Cardiac septum (tissue), 1 donor: ENCODE measurements at regions not wholly inside any gene's neighbourhood (a gene's known extent, or its start where the extent isn't known, plus 50 kb on each side); places are given as distances from the start of the nearest gene placed in this dataset.
"Not testable (repeated sequence)": the region's sequence is repeated elsewhere in the genome, so short reads cannot be mapped to it uniquely, and the experiment has no call there.

Experiments
- DNase-seq: peaks from one replicate; pipeline ENCODE4 v3.0.0-alpha.2; 2020; ENCODE audit warnings: low spot score
- intact Hi-C: fragments of 100-400 bp; cut with DNase I; formaldehyde crosslinking; loops from one replicate; pipeline ENCODE4 v1.14.0; 2022
- donor health status: DM: no; HTN: no; CAD: no.

DNA sequence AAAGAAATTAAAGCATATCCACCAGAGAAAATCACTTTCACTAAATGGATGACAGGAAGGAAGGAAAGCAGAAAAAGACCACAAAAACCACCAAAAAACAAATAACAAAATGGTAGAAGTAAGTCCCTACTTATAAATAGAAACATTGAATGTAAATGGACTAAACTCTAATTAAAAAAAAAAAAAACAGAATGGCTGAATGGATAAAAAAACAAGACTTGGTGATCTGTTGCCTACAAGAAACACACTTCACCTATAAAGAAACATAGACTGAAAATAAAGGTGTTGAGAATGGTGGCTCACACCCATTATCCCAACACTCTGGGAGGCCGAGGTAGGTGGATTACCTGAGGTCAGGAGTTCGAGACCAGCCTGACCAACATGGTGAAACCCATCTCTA, 122.9 kb downstream of the HMHB1 start:
- no peak for DNase-seq
- intact Hi-C loops = no loop called here

DNA sequence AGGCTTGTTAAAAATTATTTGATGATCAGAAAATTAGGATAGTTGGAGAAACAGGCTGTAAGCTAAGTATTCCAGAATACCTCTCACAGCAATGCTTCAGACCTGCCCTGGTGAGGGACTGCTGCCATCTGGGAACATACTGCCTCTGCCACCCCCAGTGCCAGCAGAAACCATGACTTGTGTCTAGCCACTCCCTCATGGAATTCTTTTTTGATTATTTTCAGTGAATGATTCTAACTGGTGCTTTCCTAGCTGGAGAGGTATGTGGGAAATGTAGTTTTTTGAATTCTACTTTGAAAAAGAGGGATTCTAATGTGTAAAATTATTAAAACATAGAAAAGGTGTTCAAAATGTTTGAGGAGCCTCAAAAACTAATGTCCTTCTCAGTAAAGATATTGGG, 126.3 kb downstream of the HMHB1 start:
- intact Hi-C loops = no loop called here
- no peak for DNase-seq

DNA sequence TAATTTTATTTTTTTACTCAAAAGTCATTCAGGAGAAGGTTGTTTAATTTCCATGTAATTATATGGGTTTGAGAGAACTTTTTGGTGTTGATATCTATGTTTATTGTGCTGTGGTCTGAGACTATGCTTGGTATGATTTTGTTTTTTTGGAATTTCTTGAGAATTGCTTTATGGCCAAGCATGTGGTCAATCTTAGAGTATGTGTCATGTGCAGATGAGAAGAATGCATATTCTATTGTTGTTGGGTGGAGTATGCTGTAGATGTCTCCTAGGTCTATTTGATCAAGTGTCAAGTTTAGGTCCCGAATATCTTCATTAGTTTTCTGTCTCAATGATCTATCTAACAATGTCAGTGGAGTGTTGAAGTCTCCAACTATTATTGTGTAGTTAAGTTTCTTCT, 134.9 kb downstream of the HMHB1 start:
- no peak for DNase-seq
- intact Hi-C loops = no loop called here

DNA sequence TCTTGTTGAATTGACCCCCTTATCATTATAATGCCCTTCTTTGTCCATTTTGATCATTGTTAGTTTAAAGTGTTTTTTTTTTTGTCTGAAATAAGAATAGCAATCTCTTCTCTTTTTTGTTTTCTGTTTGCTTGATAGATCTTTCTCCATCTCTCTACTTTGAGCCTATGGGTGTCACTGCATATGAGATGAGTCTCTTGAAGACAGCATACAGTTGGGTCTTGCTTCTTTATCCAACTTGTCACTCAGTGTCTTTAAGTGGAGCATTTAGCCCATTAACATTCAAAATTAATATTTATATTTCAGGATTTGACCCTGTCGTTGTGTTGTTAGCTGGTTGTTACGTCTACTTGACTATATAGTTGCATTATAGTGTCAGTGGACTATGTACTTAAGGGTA, 135.4 kb downstream of the HMHB1 start:
- no peak for DNase-seq
- intact Hi-C loops = no loop called here

DNA sequence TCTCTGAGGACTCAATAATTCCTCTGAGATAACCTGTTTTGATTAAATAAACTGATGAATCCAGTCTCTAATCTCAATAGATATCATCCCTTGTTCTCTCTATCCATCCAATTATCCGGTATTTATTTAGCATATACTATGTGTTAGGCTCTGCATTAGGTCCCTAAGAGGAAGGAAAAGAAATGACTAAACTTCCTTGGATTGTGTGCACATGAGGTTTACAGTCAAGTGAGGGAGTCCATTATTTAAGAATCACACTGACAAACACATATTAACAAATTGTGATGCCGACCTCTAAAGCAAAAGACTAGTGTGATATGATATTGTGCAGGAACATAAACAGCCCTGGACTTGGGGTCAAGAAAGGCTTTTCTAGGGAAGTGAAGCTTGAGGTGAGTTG, 140.8 kb downstream of the HMHB1 start:
- no peak for DNase-seq
- intact Hi-C loops = no loop called here

DNA sequence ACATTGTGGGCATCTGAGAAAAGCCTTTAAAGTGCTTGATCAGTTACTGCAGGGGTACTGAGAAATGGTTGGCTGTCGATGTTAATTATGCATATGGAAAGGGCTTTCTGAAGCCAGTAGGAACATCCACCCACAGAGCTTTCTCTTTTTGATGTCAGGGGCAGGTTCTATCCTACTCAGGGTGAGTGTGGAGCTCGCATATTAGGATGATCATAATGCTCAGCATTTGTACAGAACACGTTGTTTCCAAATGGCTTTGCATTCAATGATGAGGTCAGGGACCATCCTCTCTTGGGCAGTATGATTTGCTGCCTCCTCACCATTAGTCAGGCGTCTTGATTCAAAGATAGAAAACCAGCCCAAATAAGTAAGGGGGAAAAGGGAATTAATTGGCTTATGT, 141.9 kb downstream of the HMHB1 start:
- DNase-seq = no peak
- intact Hi-C loops = no loop called here

DNA sequence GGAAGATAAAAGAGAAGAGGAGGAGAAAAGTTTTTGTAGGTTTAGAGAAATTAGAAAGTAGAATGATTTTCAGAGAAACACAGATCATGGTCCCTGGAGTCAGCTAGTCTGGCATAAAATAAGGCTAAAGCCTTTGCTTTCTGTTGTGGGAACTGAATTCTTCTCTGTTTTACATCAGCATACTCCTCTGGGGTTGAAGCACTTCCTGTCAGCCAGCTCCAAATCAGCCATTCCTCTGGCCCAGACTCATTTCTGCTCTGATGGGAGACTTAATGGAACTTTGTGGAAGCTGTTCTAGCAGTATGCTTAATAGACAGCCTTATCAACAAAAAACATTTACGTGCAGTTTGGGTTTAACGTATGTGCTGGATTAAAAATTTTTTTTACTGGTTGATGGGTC, 143.2 kb downstream of the HMHB1 start:
- DNase-seq = no peak
- intact Hi-C loops = no loop called here

DNA sequence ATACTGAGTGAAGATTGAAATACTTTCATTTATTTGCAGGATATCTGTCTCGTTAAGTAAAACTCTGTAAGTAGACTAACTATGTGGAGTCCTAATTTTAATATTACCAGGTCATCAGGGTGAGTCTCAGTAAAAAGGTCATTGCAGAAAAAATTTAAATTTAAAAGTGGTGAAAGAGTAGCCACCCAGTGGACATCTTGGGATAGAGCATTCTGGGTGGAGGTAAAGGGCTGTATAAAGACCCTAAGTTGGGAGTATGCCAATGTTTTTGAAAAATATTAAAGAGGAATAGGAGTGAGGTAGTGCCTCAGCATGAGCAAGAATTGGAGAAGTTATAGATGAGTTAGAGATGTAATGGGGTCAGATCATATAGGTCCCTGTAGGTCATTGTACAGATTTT, 145.5 kb downstream of the HMHB1 start:
- no peak for DNase-seq
- intact Hi-C loops = no loop called here

DNA sequence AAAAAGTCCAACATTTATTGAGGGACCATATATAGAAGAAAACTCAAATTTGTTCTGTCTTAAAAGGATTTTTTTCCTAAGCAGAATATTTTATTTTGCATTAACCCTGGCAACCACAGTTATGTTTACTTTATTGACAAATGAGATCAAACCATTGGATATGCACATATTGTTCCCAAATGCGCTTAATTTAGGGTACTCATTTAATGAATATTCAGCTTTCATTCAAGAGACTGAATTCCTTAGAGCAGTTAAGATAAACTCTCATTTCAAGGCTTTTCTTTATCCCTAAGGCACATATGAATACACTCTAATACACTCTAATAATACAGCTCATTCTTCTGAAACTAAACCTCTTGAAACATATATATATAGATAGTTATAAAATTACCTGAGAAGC, 150.2 kb downstream of the HMHB1 start:
- no peak for DNase-seq
- intact Hi-C loops = loop anchor here (10.0 kb wide), 1 partner anchor 1037 kb away; no protein-coding TSS in a partner anchor

DNA sequence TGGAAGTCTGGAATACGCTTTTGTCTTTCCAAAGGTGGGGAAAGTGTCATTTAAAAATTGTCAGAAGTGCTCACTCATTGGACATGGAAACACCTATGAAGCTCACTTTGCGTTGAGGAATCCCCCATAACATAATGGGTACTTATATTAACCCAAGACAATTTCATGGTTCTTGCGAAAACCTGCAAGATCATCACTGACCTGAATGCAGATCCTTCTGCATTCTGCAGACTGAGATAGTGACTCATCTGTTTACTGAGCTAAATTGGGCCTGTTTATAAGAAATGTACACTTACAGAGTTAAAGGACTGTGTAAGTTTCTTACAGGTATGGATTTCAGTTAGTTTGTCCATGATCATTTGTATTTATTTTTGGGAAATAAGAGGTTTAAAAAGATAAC, 153.0 kb downstream of the HMHB1 start:
- intact Hi-C loops = loop anchor here (10.0 kb wide), 1 partner anchor 1040 kb away; no protein-coding TSS in a partner anchor
- DNase-seq = no peak

DNA sequence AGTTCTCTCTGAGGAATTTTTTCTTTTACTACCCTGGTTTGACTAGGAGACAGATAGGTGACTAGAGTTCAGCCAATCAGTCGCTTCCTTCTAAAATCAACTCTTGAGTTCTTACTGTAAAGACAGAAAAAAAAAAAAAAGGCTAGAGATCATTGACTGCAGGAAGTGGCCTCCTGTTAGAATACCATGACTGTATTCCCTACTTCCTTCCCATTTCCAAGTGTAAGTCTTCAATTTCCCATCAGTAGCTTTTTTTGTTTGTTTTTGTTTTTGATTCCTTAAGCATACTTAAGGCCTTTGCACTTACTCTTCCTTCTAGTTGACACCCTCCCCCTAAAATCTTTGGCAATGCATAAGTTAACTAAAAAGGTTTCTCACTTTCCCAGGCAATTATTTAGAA, 154.3 kb downstream of the HMHB1 start:
- intact Hi-C loops = loop anchor here (10.0 kb wide), 1 partner anchor 1041 kb away; no protein-coding TSS in a partner anchor
- no peak for DNase-seq

DNA sequence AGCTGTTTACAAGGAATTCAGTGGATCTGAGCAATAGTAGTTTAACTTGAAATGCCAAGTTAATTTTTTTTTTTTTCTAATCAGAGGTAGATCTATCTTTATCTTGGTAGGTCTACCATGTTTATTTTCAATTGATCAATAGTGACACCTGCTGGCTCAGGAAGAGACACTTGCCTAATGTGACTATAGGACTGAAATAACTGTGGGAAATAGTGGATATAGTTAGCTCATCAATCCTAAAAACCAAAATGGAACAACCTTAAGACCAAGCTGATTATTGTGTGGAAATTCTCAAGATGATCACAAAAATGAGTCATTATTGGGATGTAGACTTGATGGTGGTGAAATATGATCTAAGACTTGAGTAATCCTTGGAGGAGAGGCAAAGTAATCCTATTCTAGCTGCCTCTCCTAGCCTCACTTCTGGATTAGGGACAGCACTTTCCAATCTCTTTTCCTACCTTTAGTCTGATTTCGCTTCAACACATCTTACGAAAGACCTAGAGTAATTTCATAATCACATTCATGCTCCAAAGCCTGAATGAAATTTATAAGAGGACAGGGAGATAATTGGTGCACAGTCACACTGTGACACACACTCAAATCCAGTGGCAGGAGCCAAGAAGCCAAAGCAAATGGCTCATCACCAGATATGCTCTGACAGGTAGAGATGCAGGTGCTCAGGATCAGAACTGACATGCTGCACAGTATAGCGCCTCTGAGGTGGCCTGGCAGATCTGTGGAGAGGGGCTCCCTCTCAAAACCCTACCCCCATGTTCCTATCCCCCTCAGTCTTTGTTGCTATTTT, 156.3 kb downstream of the HMHB1 start:
- no peak for DNase-seq
- intact Hi-C loops = loop anchor here (10.0 kb wide), 1 partner anchor 1043 kb away; no protein-coding TSS in a partner anchor

DNA sequence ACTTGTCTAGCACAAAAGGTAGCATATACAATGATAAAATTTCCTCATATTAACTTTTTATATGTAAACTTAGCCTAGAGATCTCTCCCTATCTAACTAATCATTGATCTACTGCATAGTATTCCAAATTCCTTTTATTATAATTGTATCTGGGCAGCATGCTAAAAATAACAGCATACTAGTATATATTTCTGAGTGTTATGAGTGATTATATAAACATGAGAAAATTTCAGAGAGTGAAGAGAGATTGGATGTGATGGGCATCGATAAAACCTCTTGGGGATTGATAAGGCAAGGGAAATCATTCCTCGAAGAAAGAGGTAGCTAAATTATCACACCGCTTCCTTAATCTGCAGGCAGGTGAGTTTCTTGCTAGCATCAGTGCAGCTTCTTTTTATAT, 158.2 kb downstream of the HMHB1 start:
- intact Hi-C loops = no loop called here
- no peak for DNase-seq

DNA sequence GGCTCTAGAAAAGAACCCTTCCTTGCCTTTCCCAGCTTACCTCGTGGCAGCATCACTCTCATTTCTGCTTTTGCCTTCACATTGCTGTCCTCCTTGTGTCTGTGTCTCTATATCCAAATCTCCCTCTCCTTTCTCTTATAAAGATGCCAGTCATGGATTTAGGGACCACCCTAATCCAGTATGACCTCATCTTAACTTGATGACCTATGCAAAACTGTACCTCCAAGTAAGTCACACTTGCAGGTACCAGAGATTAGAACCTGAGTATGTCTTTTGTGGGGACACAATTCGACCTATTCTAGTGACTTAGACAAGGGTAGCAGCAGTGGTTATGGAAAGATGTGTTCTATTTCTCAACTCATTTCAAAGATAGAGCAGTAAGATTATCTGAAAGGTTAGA, 160.1 kb downstream of the HMHB1 start:
- no peak for DNase-seq
- intact Hi-C loops = no loop called here

DNA sequence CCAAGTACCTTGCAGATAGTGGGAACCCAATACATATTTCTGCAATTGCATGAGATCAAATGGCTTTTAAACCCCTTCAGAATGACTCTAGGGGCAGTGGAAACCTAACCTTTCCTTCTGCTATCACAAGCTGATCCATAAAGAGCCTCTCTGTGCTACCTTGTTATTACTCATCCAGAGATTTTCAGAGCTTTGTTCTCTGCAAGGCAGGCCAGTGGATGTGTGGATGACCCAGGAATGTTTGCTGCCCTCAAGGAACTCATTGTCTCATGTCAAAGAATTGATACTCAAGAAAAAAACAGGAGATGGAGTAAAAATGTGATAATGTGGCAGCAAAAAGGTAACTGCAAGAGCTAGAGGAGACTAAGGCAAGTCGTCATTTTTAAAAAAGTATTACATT, 164.1 kb downstream of the HMHB1 start:
- intact Hi-C loops = no loop called here
- no peak for DNase-seq

DNA sequence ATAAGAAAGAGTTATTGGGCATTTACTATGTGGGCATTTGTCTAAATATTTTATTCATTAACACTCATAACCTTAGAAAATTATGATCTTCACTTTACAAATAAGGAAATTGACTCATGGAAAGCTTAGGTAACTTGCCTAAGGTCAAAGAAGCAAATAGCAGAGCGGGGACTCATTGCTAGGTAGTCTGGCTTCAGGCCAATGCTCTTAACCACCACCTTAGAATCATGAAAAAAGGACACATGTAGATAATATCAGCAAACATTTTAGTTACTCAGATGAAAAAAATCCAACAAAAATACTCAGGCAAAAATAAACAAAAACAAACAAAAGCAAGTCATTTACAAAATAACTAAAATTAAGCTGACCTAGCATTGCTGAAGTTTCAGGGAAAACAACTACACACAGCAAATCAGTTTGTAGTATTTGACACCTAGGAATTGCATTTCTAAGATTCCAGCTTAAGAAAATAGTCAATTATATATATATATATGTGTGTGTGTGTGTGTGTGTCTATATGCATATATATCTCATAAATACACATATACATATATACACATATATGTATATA, 166.0 kb downstream of the HMHB1 start:
- no peak for DNase-seq
- intact Hi-C loops = no loop called here

DNA sequence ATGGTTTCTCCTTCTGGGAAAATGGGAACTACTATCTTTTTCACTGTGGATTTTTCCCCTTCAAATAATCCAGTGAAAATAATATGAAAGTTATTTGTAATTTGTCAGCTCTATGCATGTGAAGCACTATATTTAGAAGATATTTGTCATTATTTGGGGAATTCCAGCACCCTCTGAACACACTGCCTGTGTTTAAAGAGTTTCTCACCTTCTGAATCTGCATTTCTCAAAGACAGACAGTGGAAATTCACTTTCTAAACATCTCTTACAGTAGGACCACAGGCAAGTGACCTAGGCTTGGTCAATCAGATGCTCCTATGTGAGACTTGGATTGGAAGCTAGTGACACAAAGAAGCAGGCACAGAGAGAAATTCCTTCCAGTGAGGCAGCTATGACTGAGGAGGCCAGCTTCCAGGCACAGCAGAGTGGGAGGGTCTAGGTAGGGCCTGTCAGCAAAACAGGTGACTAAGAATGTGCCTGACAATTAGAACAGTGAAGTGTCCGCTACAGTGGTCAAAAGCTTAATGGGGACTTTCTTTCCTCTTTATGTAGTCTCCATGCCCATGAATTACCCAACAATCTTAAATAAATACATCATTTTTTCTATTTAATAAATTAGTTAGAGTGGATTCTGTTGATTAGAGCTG, 167.2 kb downstream of the HMHB1 start:
- DNase-seq = no peak
- intact Hi-C loops = no loop called here

DNA sequence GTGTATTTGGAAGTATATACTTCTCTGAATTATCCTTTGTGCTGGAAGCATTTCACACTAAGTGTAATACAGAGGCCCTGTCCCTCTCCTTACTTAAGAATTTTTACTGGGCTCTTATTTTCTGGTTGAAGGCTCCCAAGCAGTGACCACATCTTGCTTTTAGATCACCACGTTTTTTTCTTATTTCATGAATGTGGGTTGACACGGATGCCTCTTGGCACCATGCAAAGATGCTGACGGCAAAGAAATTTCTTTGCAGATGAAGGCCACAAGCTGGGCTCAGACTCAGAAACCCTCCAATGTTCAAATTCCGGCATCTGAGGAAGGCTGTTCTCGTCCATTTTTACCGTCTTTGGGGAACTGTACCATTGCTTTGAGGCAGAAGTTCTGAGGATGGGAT, 168.5 kb downstream of the HMHB1 start:
- no peak for DNase-seq

DNA sequence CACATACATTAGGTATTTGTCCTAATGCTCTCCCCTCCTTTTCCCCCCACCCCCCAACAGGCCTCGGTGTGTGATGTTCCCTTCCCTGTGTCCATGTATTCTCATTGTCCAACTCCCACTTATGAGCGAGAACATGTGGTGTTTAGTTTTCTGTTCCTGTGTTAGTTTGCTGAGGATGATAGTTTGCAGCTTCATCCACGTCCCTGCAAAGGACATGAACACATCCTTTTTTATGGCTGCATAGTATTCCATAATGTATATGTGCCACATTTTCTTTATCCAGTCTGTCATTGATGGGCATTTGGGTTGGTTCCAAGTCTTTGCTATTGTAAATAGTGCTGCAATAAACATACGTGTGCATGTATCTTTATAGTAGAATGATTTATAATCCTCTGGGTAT, 171.0 kb downstream of the HMHB1 start:
- intact Hi-C loops, DNase-seq: not testable (repeated sequence)

More for the DNA sequence above, 168.5 kb downstream of the HMHB1 start:
- intact Hi-C loops = no loop called here

DNA sequence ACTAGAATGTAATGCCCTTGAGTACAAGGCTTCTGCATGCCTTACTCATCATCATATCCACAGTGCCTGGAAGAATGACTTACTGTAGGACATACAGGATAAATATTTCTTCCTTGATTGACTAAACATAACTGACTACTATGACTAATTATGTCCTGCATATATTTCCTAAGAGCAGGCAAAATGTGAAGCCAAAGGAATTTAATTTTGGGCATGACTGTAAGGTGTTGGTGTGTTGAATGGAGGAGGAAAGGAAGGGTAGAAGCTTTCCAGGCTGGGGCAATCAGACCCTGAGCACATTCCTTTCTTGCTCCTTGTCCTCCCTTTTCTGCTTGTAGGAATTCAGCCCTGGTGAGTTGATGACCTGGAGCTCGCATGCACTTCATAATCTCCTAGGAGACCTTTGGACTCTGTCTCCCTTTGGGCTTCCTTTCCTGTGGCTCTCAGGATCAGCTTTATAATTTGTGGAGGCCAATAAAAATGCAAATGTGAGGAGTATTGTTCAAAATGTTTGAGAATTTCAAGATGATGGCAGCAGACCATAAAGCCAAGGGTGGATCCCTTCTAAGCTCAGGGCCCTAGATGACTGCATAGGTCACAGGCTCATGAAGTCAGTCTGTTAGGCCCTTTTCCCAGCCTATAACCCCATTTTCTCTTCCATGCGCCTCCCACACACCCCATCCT, 174.0 kb downstream of the HMHB1 start:
- DNase-seq = no peak
- intact Hi-C loops = no loop called here
